Fibroblast of skin of left biceps (primary cell): ENCODE measurements at regions not wholly inside any gene's neighbourhood (a gene's known extent, or its start where the extent isn't known, plus 50 kb on each side); places are given as distances from the start of the nearest gene placed in this dataset.

Experiments used
- DNase-seq, 2 experiments: peaks; one replicate each; pipeline ENCODE4 v3.0.0-alpha.2; 2013; ENCODE audit warnings: low read depth in 2 of 2

DNA sequence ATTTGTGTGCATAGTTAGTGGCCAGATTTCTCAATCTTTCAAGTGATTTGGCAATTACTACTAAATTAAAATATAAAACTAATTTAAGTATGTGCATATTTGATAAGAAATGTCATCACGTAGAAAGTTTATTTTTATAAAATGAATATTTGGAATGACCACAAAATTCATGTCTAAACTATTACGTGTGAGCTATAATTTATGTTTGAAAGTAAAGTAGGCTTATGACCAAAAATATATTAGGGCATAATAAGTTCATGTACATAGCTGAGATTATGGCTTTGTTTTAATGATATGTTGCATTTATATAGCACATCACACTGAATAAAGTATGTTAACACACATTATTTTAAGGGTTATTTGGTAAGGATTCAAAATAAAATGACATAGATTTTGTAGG lies 1532.6 kb downstream of the C4orf33 start:
- DNase-seq, result no peak

DNA sequence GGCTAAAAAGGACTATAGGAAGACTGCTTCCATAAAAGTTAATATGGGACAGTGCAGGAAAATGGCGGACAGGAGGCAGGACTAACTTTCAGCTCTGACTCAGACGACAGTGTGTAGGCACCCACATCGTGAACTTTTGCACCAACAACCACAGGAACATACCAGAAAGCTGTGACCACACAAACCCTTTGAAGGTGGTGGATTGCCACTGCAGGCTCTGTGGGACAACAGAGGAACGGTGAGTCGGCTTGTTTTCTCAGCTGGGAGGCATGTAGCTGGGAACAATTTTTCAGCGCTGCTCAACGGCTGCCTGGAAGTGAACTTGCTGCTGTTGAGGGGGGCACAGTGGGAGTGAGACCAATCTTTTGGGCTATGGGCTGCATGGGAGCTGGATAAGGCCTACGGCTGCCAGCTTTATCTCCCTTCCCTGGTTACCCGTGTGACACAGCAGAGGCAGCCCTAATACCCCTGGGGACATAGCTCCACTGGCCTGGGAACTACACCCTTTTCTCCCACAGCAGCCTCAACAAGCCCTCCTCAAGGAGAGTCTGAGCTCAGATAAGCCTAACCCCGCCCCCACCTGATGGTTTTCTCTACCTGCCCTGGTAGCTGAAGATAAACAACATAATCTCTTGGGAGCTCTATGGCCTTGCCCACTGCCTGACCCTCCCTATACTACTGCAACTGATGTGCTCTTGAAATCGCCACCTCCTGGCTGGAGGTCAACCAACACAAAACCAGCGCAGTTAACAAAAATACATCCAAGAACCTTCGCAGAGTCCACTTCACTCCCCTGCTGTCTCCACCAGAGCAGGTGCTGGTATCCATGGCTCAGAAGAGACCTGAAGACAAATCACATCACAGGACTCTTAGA lies 1537.0 kb downstream of the C4orf33 start:
- no peak for DNase-seq

GRCh38 chr4:130636486-130636885 lies 1540.5 kb downstream of the C4orf33 start:
- DNase-seq, result no peak

DNA sequence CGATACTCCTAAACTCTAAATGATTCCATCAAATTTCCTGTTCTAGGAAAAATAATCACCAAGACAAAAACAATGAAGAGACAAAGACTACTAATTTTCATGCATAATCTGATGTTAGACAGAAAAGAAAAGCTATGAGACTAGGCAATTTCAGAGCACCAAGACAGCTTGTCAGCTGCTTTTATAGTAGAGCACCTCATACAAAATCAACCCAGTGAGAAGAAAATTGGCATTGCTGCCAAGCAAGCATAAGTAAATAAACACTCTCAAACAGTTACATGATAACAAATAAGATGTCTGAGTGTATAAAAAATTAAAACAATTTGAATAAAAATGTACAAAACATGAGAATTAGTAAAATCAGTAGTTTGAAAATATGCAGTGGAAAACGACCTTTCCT lies 1544.6 kb downstream of the C4orf33 start:
- DNase-seq, result no peak

GRCh38 chr4:130646886-130647285 lies 1550.9 kb downstream of the C4orf33 start:
- DNase-seq, result no peak

GRCh38 chr4:130648570-130648969 lies 1552.6 kb downstream of the C4orf33 start:
- no peak for DNase-seq

DNA sequence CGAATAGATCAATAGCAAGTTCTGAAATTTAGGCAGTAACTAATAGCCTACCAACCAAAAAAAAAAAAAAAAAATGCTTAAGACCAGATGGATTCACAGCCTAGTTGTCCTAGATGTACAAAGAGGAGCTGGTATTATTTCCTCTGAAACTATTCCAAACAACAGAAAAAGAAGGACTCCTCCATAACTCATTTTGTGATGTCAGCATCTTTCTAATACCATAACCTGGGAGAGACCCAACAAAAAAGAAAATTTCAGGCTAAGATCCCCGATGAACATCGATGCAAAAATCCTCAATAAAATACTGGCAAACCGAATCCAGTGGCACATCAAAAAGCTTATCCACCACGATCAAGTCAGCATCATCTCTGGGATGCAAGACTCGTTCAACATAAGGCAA lies 1557.9 kb downstream of the C4orf33 start:
- no peak for DNase-seq

GRCh38 chr4:130659320-130659719 lies 1563.4 kb downstream of the C4orf33 start:
- DNase-seq, result no peak

- DNase-seq, result no peak
Measured at GRCh38 chr4:130668859-130669258, 1572.9 kb downstream of the C4orf33 start.

DNA sequence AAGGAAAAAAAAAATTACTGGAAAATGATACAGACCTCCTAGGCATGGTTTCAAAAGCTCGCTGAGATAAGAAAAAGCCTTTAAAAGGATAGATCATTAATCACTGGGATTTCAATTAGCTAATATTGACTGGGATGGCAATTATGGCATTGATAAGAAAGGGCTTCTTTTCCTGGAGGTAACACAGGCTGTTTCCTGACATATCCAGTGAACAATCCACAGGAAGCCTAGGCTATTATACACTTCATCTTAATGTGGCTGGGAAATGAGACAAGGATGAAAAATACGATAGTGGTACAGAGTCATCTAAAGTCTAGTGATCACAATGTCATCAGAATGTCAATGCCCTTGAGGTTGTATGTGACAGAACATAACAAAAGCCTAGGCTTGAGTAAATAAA lies 1579.3 kb downstream of the C4orf33 start:
- DNase-seq, result no peak

DNA sequence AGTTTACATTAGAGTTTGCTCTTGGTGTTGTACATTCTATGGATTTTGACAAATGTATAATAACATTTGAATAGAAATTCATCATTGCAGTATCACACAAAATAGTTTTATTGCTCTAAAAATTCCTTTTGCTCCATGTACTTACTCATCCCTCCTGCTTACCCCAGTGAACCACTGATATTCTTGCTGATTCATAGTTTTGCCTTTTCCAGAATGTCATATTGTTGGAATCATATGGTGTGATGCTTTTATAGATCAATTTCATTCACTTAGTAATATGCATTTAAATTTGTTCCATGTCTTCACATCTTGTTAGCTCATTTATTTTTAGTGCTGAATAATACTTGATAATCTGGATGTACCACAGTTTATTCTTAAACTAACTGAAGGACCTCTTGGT lies 1593.2 kb downstream of the C4orf33 start:
- peak; percentile 11 to 22 for DNase-seq

GRCh38 chr4:130698251-130698650 lies 1602.3 kb downstream of the C4orf33 start:
- no peak for DNase-seq

GRCh38 chr4:130699004-130699403 lies 1603.1 kb downstream of the C4orf33 start:
- DNase-seq, result no peak

DNA sequence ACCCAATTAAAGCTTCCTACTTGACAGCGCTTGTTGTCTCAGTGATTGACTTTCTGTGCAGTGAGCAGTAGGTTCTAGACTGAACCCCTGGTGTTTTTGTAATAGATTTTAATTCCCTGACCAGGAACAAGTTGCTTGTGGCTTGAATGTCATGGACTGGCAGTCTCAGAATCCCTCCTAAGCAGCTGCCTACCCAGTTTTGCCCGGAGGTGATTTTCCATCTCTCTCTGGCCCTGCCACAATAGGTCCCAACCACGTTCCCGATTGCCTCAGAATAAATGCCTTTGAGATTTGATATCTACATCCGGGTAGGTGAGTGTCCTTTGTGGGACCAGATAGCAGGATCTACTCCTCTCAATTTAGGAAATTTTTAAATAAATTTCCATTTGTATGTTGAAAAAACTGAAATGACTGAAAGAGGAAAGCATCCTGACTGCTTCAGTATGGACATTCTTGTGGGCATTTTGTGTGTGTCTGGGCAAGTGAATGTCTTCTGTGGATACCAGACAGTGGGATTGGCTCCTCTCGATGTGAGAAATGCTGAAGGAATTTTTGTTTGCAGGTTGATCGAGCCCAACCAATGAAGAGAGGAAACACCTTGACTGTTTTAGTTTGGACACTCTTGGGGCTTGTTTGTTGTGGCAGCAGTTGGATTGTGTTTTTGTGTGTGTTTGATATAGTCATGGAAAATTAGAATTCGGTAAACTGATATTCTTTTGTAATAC lies 1607.4 kb downstream of the C4orf33 start:
- no peak for DNase-seq

DNA sequence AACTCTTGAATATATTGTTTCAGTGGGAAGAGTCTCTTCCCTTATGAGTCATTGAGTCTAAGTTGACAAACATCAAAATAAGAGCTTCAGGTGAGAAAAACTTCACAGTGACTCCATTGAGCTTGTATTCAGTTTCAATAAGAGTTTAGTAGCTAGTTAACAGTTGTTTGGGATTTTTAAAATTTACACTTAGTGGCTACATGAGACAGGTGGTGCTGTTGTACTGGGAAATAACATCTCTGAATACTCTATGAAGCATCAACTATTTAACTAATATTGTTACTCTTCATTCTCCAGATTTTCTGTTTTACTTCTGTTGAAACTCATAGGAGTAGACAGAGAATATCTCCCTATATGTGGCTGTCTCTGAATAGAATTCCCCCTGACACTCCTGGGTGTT lies 1609.1 kb downstream of the C4orf33 start:
- no peak for DNase-seq

DNA sequence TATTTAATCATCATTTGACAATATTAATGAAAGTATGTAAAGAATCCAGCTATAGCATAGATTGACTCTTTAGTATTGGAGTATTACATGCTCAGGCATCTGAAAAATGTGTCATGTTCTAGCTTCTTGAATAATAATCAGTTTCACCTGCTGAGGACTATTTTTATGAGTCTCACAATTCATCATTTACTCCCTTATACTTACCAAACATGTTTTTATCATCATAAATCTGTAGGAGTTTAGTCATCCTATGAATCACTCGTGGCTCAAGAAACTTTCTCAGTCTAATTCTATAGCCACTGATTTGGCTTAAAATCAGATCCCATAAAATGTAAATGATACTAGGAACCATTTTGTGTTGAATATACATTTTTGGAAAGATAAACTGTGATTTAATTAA lies 1616.1 kb downstream of the C4orf33 start:
- DNase-seq, result peak; percentile 42 to 52

DNA sequence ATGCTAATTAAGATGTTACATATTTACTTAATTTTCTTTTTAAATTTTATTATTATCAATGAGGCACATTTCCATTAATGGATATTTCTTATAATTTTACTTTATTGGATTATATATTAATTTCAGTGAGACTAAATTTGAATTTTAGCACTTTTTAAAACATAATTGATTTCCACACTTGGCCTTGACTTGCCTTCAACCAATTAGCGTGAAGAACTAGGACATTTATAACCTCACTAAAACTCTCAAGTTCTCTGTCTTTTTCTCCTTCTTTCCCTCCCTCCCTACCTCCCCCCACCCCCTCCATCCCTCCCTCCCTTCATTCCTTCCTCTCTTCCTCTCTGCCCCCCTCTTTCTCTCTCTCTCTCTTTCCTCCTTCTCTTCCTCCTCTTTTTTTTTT lies 1618.1 kb downstream of the C4orf33 start:
- DNase-seq, result no peak

- no peak for DNase-seq
Measured at GRCh38 chr4:130722361-130722760, 1626.4 kb downstream of the C4orf33 start.

DNA sequence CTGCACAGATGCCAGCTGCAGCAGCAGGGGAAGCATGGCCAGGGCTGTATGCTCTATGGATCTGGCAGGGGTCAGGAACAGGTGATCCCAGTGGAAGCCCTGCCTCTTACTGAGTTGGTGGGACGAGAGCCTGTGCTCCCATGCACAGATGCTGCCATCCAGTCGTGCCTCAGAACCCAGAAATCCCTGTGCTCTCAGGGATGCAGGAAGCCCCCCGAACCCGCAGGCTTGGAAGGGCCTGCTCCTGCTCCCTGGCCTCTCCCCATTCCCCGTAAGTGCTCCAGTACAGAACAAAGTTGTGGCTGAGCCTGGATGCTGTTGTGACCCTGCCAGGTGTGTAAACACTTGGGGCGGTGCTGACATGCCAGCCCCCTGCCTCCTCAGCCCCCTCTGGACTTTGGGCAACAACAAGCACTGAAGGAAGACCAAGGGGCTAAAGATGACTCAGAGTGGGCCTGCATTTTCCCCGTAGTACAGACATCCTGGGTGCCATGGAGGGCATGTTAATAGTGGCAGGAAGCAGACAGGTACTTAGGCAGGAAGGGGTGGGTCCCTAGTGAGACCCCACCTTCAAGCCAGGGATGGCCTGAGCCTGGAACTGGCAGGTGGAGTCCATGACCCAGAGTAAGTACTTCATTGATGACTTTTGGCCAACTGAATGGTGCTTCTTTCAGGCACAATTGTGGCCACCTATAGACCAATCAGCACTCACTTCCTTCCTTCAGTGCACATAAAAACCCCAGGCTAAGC lies 1640.7 kb downstream of the C4orf33 start:
- DNase-seq, result no peak

DNA sequence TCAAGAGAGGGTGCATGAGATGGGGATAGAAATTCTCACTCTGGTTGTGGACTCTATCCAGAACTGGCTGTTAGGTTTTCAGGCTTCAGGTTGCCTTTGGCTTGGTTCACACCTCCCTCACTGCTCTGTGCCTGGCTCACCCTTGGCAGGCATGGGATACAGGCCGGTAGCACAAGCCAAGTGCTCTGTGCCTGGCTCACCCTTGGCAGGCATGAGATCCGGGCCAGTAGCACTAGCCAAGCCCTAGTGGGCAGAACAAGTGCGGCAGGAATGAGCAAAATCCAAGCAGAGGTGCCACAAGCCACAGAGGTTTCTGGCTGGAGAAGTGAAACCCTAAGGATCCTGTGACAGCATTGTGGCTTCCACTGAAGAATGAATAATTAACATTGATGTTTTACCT lies 1642.3 kb downstream of the C4orf33 start:
- DNase-seq, result no peak

DNA sequence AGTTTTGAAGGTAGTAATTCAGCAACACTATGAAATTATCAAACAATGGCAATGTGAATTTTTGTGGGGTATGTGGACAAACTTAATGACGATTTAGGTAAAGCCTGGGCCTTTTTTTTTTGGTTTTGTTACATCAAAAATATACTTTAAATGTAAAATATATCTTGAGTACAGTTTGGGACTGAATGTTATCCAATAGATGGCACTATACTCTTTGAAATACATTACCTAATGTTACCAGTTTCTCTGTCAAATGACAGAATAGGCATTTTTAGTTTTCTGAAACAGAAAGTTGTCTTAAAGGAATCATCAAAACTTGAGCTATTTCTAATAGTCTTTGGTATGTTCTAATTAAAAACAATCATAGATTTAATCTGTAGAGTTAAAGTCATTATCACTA lies 1651.9 kb downstream of the C4orf33 start:
- no peak for DNase-seq

- no peak for DNase-seq
Measured at GRCh38 chr4:130753926-130754325, 1658.0 kb downstream of the C4orf33 start.
